Endothelial cell of umbilical vein (primary cell): ENCODE measurements at regions not wholly inside any gene's neighbourhood (a gene's known extent, or its start where the extent isn't known, plus 50 kb on each side); places are given as distances from the start of the nearest gene placed in this dataset.

ENCODE experiments used
- JUN ChIP-seq: IDR thresholded peaks from 2 replicates; pipeline ENCODE4 v1.6.1; 2011; ENCODE audit warnings: borderline replicate concordance, low read depth; ENCODE audit not compliant: insufficient read length, insufficient read depth
- TF ChIP-seq, protein P1 (sequence below), 2 donors: IDR thresholded peaks; 1 replicate in 1 of 2; 2 replicates in 1 of 2; pipeline ENCODE4 v1.5.1; 2011; ENCODE audit warnings: low read length in 2 of 2, mild to moderate bottlenecking in 2 of 2, moderate library complexity in 2 of 2, control low read depth in 1 of 2, inconsistent platforms in 1 of 2, low read depth in 1 of 2; ENCODE audit not compliant: insufficient read depth in 1 of 2; ENCODE audit errors: extremely low read depth in 1 of 2

DNA sequence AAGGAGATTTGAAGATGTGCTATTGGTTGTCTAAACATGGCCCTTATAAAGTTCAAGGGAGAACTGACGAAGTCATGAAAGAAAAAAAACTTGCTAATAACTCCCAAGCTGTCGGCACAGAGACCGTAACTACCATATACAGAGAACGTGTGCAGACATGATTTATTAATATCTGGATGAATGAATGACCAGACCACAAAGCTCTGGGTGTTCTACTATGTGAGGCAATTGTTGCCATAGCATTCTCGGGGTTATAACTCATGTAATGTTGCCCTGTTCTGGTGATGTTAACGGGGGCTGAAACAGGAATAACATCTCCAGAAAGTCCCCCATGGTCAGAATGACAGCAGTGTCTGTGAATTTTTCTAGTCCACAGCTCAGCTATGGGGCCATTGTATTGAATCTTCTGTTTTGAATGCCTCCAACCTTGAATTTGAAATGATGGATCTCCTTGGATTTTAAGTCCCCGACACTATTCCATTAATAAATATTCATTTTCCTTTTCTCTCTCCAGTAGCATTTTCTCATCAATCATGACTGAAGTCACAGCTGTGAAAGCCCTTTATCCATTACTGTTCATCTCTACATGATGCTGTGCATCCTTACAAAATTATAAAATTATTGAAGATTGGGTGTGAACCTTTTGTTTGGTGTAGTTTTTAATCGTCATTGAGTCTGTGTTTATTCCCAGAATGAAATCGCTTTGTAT, 483.4 kb upstream of the KLHL29 start:
- TF ChIP-seq, protein P1, sequence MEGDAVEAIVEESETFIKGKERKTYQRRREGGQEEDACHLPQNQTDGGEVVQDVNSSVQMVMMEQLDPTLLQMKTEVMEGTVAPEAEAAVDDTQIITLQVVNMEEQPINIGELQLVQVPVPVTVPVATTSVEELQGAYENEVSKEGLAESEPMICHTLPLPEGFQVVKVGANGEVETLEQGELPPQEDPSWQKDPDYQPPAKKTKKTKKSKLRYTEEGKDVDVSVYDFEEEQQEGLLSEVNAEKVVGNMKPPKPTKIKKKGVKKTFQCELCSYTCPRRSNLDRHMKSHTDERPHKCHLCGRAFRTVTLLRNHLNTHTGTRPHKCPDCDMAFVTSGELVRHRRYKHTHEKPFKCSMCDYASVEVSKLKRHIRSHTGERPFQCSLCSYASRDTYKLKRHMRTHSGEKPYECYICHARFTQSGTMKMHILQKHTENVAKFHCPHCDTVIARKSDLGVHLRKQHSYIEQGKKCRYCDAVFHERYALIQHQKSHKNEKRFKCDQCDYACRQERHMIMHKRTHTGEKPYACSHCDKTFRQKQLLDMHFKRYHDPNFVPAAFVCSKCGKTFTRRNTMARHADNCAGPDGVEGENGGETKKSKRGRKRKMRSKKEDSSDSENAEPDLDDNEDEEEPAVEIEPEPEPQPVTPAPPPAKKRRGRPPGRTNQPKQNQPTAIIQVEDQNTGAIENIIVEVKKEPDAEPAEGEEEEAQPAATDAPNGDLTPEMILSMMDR (IDR thresholded peaks at IDR 0.05; ENCODE audit: extremely low read depth in 1 of 2, insufficient read depth in 1 of 2, low read depth in 1 of 2, low read length in 2 of 2), result no peak
- no peak for TF ChIP-seq JUN
